Nephron (organoid): ENCODE measurements at regions not wholly inside any gene's neighbourhood (a gene's known extent, or its start where the extent isn't known, plus 50 kb on each side); places are given as distances from the start of the nearest gene placed in this dataset.

Source experiments
- H3K27ac Mint-ChIP-seq, 3 experiments: 2 replicates each; pipeline ENCODE4 v1.8.0; 2020; ENCODE audit warnings: mixed read lengths in 3 of 3, mild to moderate bottlenecking in 2 of 3, moderate library complexity in 1 of 3
- H3K27me3 Mint-ChIP-seq: 2 replicates; pipeline ENCODE4 v1.8.0; 2021; ENCODE audit warnings: low read depth, mild to moderate bottlenecking, moderate library complexity, mixed read lengths
- H3K36me3 Mint-ChIP-seq: 2 replicates; pipeline ENCODE4 v1.8.0; 2020; ENCODE audit warnings: low read depth, mixed read lengths
- H3K4me1 Mint-ChIP-seq: 2 replicates; pipeline ENCODE4 v1.8.0; 2020; ENCODE audit warnings: mixed read lengths
- H3K4me3 Mint-ChIP-seq, 3 experiments: 2 replicates each; pipeline ENCODE4 v1.8.0; 2020; ENCODE audit warnings: mild to moderate bottlenecking in 3 of 3, mixed read lengths in 3 of 3, moderate library complexity in 2 of 3
- H3K9me3 Mint-ChIP-seq: 2 replicates; pipeline ENCODE4 v1.8.0; 2020; ENCODE audit warnings: mixed read lengths
- CTCF ChIP-seq, 3 experiments: fragments of 200-600 bp; sonication (generic); IDR thresholded peaks; one replicate each; pipeline ENCODE4 v1.5.0; 2021; ENCODE audit warnings: antibody characterized with exemption in 3 of 3; ENCODE audit not compliant: unreplicated experiment in 3 of 3

GRCh38 chr2:5938566-5938896, 246.3 kb downstream of the SOX11 start:
- no peaks in the 10 kb centered on the region for H3K9me3 Mint-ChIP-seq
- TF ChIP-seq CTCF (IDR thresholded peaks at IDR 0.05; ENCODE audit: unreplicated experiment in 3 of 3): no peak
- H3K27ac Mint-ChIP-seq: no peak overlapping the region
- no peak overlapping the region for H3K4me3 Mint-ChIP-seq
- peaks cover 24% of the 10 kb centered on the region for H3K27me3 Mint-ChIP-seq
- no peaks in the 10 kb centered on the region for H3K36me3 Mint-ChIP-seq
- peaks cover 11% of the 10 kb centered on the region for H3K4me1 Mint-ChIP-seq

GRCh38 chr2:5939553-5939952, 247.4 kb downstream of the SOX11 start:
- Mint-ChIP-seq H3K4me3 (no peak overlapping the region), H3K36me3 (no peaks in the 10 kb centered on the region), H3K27me3 (peaks cover 24% of the 10 kb centered on the region), H3K27ac (no peak overlapping the region), H3K4me1 (peaks cover 11% of the 10 kb centered on the region), H3K9me3 (no peaks in the 10 kb centered on the region)
- TF ChIP-seq CTCF (IDR thresholded peaks at IDR 0.05; ENCODE audit: unreplicated experiment in 3 of 3): no peak

- Mint-ChIP-seq H3K9me3 (no peaks in the 10 kb centered on the region), H3K36me3 (no peaks in the 10 kb centered on the region), H3K4me1 (peaks cover 11% of the 10 kb centered on the region), H3K27me3 (peaks cover 29% of the 10 kb centered on the region), H3K27ac (no peak overlapping the region), H3K4me3 (no peak overlapping the region)
- no peak for TF ChIP-seq CTCF (IDR thresholded peaks at IDR 0.05; ENCODE audit: unreplicated experiment in 3 of 3)
These were observed 248.7 kb downstream of the SOX11 start for GRCh38 chr2:5940596-5941535.

GRCh38 chr2:5942204-5942603, 250.0 kb downstream of the SOX11 start:
- H3K27me3 Mint-ChIP-seq: peaks cover 27% of the 10 kb centered on the region
- peaks cover 7% of the 10 kb centered on the region for H3K4me1 Mint-ChIP-seq
- TF ChIP-seq CTCF (IDR thresholded peaks at IDR 0.05; ENCODE audit: unreplicated experiment in 3 of 3): no peak
- no peaks in the 10 kb centered on the region for H3K36me3 Mint-ChIP-seq
- H3K4me3 Mint-ChIP-seq: no peak overlapping the region
- H3K9me3 Mint-ChIP-seq: no peaks in the 10 kb centered on the region
- no peak overlapping the region for H3K27ac Mint-ChIP-seq

GRCh38 chr2:5945742-5946141, 253.6 kb downstream of the SOX11 start:
- Mint-ChIP-seq H3K27ac (no peak overlapping the region), H3K4me3 (no peak overlapping the region), H3K27me3 (peaks cover 21% of the 10 kb centered on the region), H3K9me3 (no peaks in the 10 kb centered on the region), H3K36me3 (no peaks in the 10 kb centered on the region), H3K4me1 (no peaks in the 10 kb centered on the region)
- no peak for TF ChIP-seq CTCF (IDR thresholded peaks at IDR 0.05; ENCODE audit: unreplicated experiment in 3 of 3)
